ENCODE measurements at regions not wholly inside any gene's neighbourhood (a gene's known extent, or its start where the extent isn't known, plus 50 kb on each side); places are given as distances from the start of the nearest gene placed in this dataset.

DNA sequence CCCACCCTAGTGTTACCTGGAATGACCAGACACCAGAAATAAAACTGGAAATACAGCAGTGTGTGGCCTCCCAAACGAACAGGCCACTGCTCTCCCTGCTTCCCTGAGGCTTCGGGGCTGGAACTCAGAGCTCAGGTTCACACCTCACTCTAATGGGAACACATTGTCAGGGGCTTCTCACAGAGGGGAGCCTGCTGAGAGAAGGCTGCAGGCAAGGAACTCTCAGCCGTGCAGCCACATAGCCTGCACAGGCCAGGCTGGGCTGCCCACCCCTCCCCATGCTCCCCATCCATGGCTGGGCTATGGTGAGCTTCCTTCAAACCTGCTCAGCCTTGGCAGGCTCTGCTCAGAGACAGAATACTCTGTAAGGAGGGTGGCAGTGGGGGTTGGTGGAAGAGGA is 302.5 kb downstream of the EMP1 start:
- H3K9ac ChIP-seq (ENCODE audit: insufficient read depth, low read depth, low read length), result no peak overlapping the region
- H4K20me1 ChIP-seq (ENCODE audit: insufficient read depth, low read length), result no peaks in the 10 kb centered on the region
- WGBS (ENCODE audit: low lambda C conversion rate), result 0% methylated on average over 1 of the region's 3 CpGs
- no peaks in the 10 kb centered on the region for H3K36me3 ChIP-seq (replicated peaks in 1 of 2; ENCODE audit: control insufficient read depth in 1 of 2, insufficient read depth in 2 of 2, low read length in 2 of 2)
- no peaks in the 10 kb centered on the region for H3K9me3 ChIP-seq (ENCODE audit: low read length)
- FAIRE-seq, result no peak
- intact Hi-C loops (cut with micrococcal nuclease; ENCODE audit: unreplicated experiment) (no loop called here), in situ Hi-C loops (cut with HindIII; ENCODE audit: extremely low pct_ligation_motif_present, low pct_unique_long_range_greater_than_20kb) (no loop called here)
- TF ChIP-seq MAZ (IDR thresholded peaks at IDR 0.05; ENCODE audit: borderline replicate concordance, low read depth, low read length), result no peak
- no peak for TF ChIP-seq MAZ (CRISPR knock-in tag; IDR thresholded peaks at IDR 0.05; ENCODE audit: low read depth)
- no peak for TF ChIP-seq ZNF674 (CRISPR knock-in tag; IDR thresholded peaks at IDR 0.05; ENCODE audit: low read depth)
- no peak for TF ChIP-seq ZNF878 (CRISPR knock-in tag; IDR thresholded peaks at IDR 0.05)
- no peak for TF ChIP-seq ETS1 (CRISPR knock-in tag; IDR thresholded peaks at IDR 0.05)
- no peak for TF ChIP-seq RFXANK (CRISPR knock-in tag; IDR thresholded peaks at IDR 0.05)
- TF ChIP-seq ZSCAN5A (CRISPR knock-in tag; IDR thresholded peaks at IDR 0.05; ENCODE audit: borderline replicate concordance), result no peak
- TF ChIP-seq PLSCR1 (CRISPR knock-in tag; IDR thresholded peaks at IDR 0.05; ENCODE audit: borderline replicate concordance), result no peak
- TF ChIP-seq, protein P1, sequence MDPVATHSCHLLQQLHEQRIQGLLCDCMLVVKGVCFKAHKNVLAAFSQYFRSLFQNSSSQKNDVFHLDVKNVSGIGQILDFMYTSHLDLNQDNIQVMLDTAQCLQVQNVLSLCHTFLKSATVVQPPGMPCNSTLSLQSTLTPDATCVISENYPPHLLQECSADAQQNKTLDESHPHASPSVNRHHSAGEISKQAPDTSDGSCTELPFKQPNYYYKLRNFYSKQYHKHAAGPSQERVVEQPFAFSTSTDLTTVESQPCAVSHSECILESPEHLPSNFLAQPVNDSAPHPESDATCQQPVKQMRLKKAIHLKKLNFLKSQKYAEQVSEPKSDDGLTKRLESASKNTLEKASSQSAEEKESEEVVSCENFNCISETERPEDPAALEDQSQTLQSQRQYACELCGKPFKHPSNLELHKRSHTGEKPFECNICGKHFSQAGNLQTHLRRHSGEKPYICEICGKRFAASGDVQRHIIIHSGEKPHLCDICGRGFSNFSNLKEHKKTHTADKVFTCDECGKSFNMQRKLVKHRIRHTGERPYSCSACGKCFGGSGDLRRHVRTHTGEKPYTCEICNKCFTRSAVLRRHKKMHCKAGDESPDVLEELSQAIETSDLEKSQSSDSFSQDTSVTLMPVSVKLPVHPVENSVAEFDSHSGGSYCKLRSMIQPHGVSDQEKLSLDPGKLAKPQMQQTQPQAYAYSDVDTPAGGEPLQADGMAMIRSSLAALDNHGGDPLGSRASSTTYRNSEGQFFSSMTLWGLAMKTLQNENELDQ (CRISPR knock-in tag; IDR thresholded peaks at IDR 0.05; ENCODE audit: borderline replicate concordance), result no peak
- TF ChIP-seq TRIM24 (CRISPR knock-in tag; IDR thresholded peaks at IDR 0.05), result no peak
- TF ChIP-seq SRSF1 (optimal IDR thresholded peaks at IDR 0.05; ENCODE audit: low read depth, low read length), result no peak
- TF ChIP-seq ARNT2 (CRISPR knock-in tag; IDR thresholded peaks at IDR 0.05; ENCODE audit: low read depth), result no peak
- no peak for TF ChIP-seq ZBTB38 (CRISPR knock-in tag; IDR thresholded peaks at IDR 0.05)
- TF ChIP-seq ZNF292 (CRISPR knock-in tag; IDR thresholded peaks at IDR 0.05; ENCODE audit: borderline replicate concordance, low read depth), result no peak
- no peak for TF ChIP-seq NR0B2 (CRISPR knock-in tag; IDR thresholded peaks at IDR 0.05)
- TF ChIP-seq MATR3 (CRISPR knock-in tag; IDR thresholded peaks at IDR 0.05), result no peak
- TF ChIP-seq MYNN (CRISPR knock-in tag; IDR thresholded peaks at IDR 0.05; ENCODE audit: low read depth), result no peak
- no peak for TF ChIP-seq ZFP62 (CRISPR knock-in tag; IDR thresholded peaks at IDR 0.05)
- TF ChIP-seq ZC3H13 (CRISPR knock-in tag; IDR thresholded peaks at IDR 0.05), result no peak
- no peak for TF ChIP-seq PHF8 (CRISPR knock-in tag; IDR thresholded peaks at IDR 0.05)
- no peak for TF ChIP-seq ZNF616 (CRISPR knock-in tag; IDR thresholded peaks at IDR 0.05; ENCODE audit: low read depth)
- H3K27ac ChIP-seq (ENCODE audit: extremely low read length, insufficient read depth, low read length), result no peak overlapping the region
- ATAC-seq, result no peak
- no peak overlapping the region for H2AFZ ChIP-seq (ENCODE audit: low read length)
- ChIA-PET POLR2A (no interaction called here), CTCF (ENCODE audit: low intra/inter-chr PET ratio, low total read pairs) (no interaction called here)
- H3K27me3 ChIP-seq (ENCODE audit: control insufficient read depth in 1 of 2, insufficient read depth in 2 of 2, low read length in 2 of 2), result peaks cover 0 to 18% of the 10 kb centered on the region in 2 experiments; a peak in 2 of 5 replicates
- no peak overlapping the region for H3K4me2 ChIP-seq (ENCODE audit: low read depth, low read length)
- H3K79me2 ChIP-seq (ENCODE audit: insufficient read depth, low read length), result no peaks in the 10 kb centered on the region
- no peak for DNase-seq (ENCODE audit: low spot score)
- no peak overlapping the region for H3K4me3 ChIP-seq (replicated peaks in 1 of 3; ENCODE audit: insufficient read depth in 1 of 3, low read depth in 2 of 3, low read length in 3 of 3)
- BruUV-seq (replicated peaks), result no TSS peak
- H3K4me1 ChIP-seq (ENCODE audit: insufficient read depth, low read length), result no peaks in the 10 kb centered on the region

Data from HepG2 (cell line).